ENCODE measurements at regions not wholly inside any gene's neighbourhood (a gene's known extent, or its start where the extent isn't known, plus 50 kb on each side); places are given as distances from the start of the nearest gene placed in this dataset.
"Not testable (repeated sequence)": the region's sequence is repeated elsewhere in the genome, so short reads cannot be mapped to it uniquely, and the experiment has no call there.

GRCh38 chr4:81314897-81315470 lies 100.0 kb upstream of the PRKG2 start:
- no peak for DNase-seq

GRCh38 chr4:81314196-81314896 lies 99.3 kb upstream of the PRKG2 start:
- no peak for DNase-seq

- no peak for DNase-seq
Observed at GRCh38 chr4:81307991-81308390, 93.0 kb upstream of the PRKG2 start.

- no peak for DNase-seq
Observed at GRCh38 chr4:81304871-81305270, 89.8 kb upstream of the PRKG2 start.

- not testable (repeated sequence) for DNase-seq
Observed at GRCh38 chr4:81300352-81300751, 85.3 kb upstream of the PRKG2 start.

GRCh38 chr4:81290813-81291212 lies 75.8 kb upstream of the PRKG2 start:
- no peak for DNase-seq

GRCh38 chr4:81287101-81287500 lies 72.1 kb upstream of the PRKG2 start:
- no peak for DNase-seq

- no peak for DNase-seq
Observed at GRCh38 chr4:81282131-81282530, 67.1 kb upstream of the PRKG2 start.

GRCh38 chr4:81274460-81274859 lies 59.4 kb upstream of the PRKG2 start:
- DNase-seq: no peak

GRCh38 chr4:81272671-81273070 lies 57.6 kb upstream of the PRKG2 start:
- DNase-seq: no peak
